Kidney (tissue), 13 donors: ENCODE measurements at regions not wholly inside any gene's neighbourhood (a gene's known extent, or its start where the extent isn't known, plus 50 kb on each side); places are given as distances from the start of the nearest gene placed in this dataset.

Experiments used
- DNase-seq, 5 donors: peaks; one replicate each; pipeline ENCODE4 v3.0.0-alpha.2; 2013 to 2020
- FAIRE-seq: peaks from 2 replicates; lab custom pipeline; 2012; peaks lifted over from hg19 to GRCh38; lab: Jason Lieb, UNC
- H3K27ac ChIP-seq, 2 donors: one replicate each; pipeline ENCODE4 v1.7.0; 2013; ENCODE audit warnings: low read depth in 2 of 2, low read length in 2 of 2, inconsistent platforms in 1 of 2
- H3K27me3 ChIP-seq: one replicate; pipeline ENCODE4 v1.7.1; 2013; ENCODE audit warnings: low read length, inconsistent platforms; ENCODE audit not compliant: control insufficient read depth, insufficient read depth
- H3K36me3 ChIP-seq, 3 donors: one replicate each; pipeline versions ENCODE4 v1.7.0 to v1.7.1; 2013; ENCODE audit warnings: low read length in 3 of 3, control low read depth in 1 of 3, inconsistent platforms in 1 of 3; ENCODE audit not compliant: insufficient read depth in 3 of 3, control insufficient read depth in 2 of 3
- H3K4me1 ChIP-seq, 3 donors: one replicate each; pipeline versions ENCODE4 v1.7.0 to v1.7.1; 2013; ENCODE audit warnings: low read length in 3 of 3, inconsistent platforms in 1 of 3, low read depth in 1 of 3; ENCODE audit not compliant: control insufficient read depth in 2 of 3, insufficient read depth in 2 of 3
- H3K4me3 ChIP-seq, 3 donors: one replicate each; pipeline versions ENCODE4 v1.7.0 to v1.8.1; 2013; ENCODE audit warnings: low read length in 3 of 3, control low read depth in 1 of 3, inconsistent platforms in 1 of 3
- H3K9ac ChIP-seq, 3 donors: one replicate each; pipeline versions ENCODE4 v1.7.0 to v1.7.1; 2013; ENCODE audit warnings: low read length in 3 of 3, control low read depth in 1 of 3, inconsistent platforms in 1 of 3
- H3K9me3 ChIP-seq, 3 donors: one replicate each; pipeline versions ENCODE4 v1.7.0 to v1.7.1; 2013; ENCODE audit warnings: low read length in 3 of 3, control low read depth in 1 of 3, inconsistent platforms in 1 of 3; ENCODE audit not compliant: control insufficient read depth in 2 of 3, insufficient read depth in 1 of 3
- CTCF ChIP-seq: IDR thresholded peaks from 3 replicates; pipeline ENCODE4 v1.5.1; 2012; ENCODE audit warnings: mild to moderate bottlenecking, moderate library complexity, borderline replicate concordance; ENCODE audit not compliant: insufficient read depth; ENCODE audit errors: extremely low read depth
- intact Hi-C: fragments of 100-400 bp; cut with DNase I; formaldehyde crosslinking; loops from one replicate; pipeline ENCODE4 v1.11.1; 2022
- donor health status: control.
- donor health status: control.
- donor health status: control.
- donor health status: control.
- donor health status: control.
- donor health status: DM: yes; HTN: yes; CAD: no.
- donor health status: Normal renal cell carcinoma (clear cell type).

DNA sequence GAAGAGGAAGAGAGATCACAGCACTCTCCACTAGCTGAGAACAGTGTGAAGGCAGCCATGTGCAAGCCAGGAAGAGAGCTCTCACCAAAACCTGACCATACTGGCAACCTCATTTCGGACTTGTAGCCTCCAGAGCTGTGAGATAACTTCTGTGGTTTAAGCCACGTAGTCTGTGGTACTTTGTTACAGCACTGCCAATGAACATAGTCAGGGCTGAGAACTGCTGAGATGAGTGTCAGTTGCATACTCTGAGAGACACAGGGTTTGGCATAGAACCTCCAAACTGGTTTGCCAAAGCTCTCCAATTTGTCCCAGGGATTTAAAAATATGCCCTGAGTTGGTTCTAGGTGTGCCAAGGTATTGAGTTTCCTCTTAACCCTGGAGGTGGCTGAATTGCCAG, 218.6 kb downstream of the ATP23 start:
- no peak for TF ChIP-seq CTCF

GRCh38 chr12:58161773-58162172, 220.4 kb downstream of the ATP23 start:
- no peak for TF ChIP-seq CTCF
- DNase-seq (no peak), FAIRE-seq (no peak)
- H3K4me1 ChIP-seq: no peaks in the 10 kb centered on the region
- intact Hi-C loops: no loop called here
- no peaks in the 10 kb centered on the region for H3K9me3 ChIP-seq
- H3K27ac ChIP-seq: no peak overlapping the region
- H3K36me3 ChIP-seq: no peaks in the 10 kb centered on the region
- no peaks in the 10 kb centered on the region for H3K27me3 ChIP-seq
- H3K4me3 ChIP-seq: no peak overlapping the region
- H3K9ac ChIP-seq: no peak overlapping the region

More for the DNA sequence above, 218.6 kb downstream of the ATP23 start:
- no peak overlapping the region for H3K4me3 ChIP-seq
- no peaks in the 10 kb centered on the region for H3K9me3 ChIP-seq
- H3K36me3 ChIP-seq: no peaks in the 10 kb centered on the region
- FAIRE-seq (no peak), DNase-seq (no peak)
- intact Hi-C loops: no loop called here
- no peak overlapping the region for H3K27ac ChIP-seq
- no peak overlapping the region for H3K9ac ChIP-seq
- no peaks in the 10 kb centered on the region for H3K4me1 ChIP-seq
- no peaks in the 10 kb centered on the region for H3K27me3 ChIP-seq

DNA sequence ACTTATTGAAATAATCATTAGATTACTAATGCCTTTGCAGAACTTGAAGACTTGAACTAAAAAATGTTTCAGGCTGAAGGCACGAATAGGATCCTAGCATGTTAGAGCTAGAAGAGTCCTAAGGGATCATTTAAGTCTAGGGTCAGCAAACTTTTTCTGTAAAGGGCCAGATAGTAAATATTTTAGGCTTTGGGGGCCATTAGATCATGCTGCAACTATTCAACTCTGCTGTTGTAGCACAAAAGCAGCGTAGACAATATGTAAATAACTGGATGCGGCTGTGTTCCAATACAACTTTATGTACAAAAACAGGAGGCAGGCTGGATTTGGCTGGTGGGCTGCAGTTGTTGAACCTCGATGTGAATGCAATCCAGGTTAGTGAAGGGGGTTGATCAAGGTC, 221.7 kb downstream of the ATP23 start:
- no peaks in the 10 kb centered on the region for H3K4me1 ChIP-seq
- H3K27me3 ChIP-seq: no peaks in the 10 kb centered on the region
- no peak overlapping the region for H3K9ac ChIP-seq
- DNase-seq (no peak), FAIRE-seq (no peak)
- intact Hi-C loops: no loop called here
- H3K36me3 ChIP-seq: no peaks in the 10 kb centered on the region
- no peaks in the 10 kb centered on the region for H3K9me3 ChIP-seq
- no peak for TF ChIP-seq CTCF
- H3K27ac ChIP-seq: no peak overlapping the region
- H3K4me3 ChIP-seq: no peak overlapping the region

GRCh38 chr12:58166643-58167042, 225.3 kb downstream of the ATP23 start:
- Histone ChIP-seq H3K9ac (no peak overlapping the region), H3K36me3 (no peaks in the 10 kb centered on the region), H3K4me3 (no peak overlapping the region), H3K9me3 (no peaks in the 10 kb centered on the region), H3K27ac (no peak overlapping the region), H3K4me1 (peaks cover 0 to 4% (median 0%) of the 10 kb centered on the region in 3 donors), H3K27me3 (no peaks in the 10 kb centered on the region)
- intact Hi-C loops: no loop called here
- TF ChIP-seq CTCF: no peak
- FAIRE-seq: no peak
- no peak for DNase-seq
